ENCODE measurements at regions not wholly inside any gene's neighbourhood (a gene's known extent, or its start where the extent isn't known, plus 50 kb on each side); places are given as distances from the start of the nearest gene placed in this dataset.

GRCh38 chr6:43946641-43947363 lies 176.8 kb downstream of the VEGFA start:
- TF ChIP-seq, protein P1, sequence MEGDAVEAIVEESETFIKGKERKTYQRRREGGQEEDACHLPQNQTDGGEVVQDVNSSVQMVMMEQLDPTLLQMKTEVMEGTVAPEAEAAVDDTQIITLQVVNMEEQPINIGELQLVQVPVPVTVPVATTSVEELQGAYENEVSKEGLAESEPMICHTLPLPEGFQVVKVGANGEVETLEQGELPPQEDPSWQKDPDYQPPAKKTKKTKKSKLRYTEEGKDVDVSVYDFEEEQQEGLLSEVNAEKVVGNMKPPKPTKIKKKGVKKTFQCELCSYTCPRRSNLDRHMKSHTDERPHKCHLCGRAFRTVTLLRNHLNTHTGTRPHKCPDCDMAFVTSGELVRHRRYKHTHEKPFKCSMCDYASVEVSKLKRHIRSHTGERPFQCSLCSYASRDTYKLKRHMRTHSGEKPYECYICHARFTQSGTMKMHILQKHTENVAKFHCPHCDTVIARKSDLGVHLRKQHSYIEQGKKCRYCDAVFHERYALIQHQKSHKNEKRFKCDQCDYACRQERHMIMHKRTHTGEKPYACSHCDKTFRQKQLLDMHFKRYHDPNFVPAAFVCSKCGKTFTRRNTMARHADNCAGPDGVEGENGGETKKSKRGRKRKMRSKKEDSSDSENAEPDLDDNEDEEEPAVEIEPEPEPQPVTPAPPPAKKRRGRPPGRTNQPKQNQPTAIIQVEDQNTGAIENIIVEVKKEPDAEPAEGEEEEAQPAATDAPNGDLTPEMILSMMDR (conservative IDR thresholded peaks at IDR 0.05), result no peak
- H3K4me3 Mint-ChIP-seq, result no peak overlapping the region

More at GRCh38 chr6:43946641-43947363, 176.8 kb downstream of the VEGFA start:
- Histone ChIP-seq H3K18ac (ENCODE audit: insufficient read length, low read depth, low read length) (no peak overlapping the region), H3T11ph (ENCODE audit: low read length) (no peak overlapping the region), H2BK120ac (ENCODE audit: low read depth, low read length, poor library complexity, severe bottlenecking) (no peak overlapping the region), H3K9ac (ENCODE audit: extremely low read depth, insufficient read length, low read length) (no peak overlapping the region), H4K20me1 (ENCODE audit: control insufficient read depth, insufficient read depth, insufficient read length) (no peaks in the 10 kb centered on the region), H2BK12ac (ENCODE audit: insufficient read length, low read depth, low read length) (no peak overlapping the region), H2BK15ac (ENCODE audit: low read depth, low read length) (no peak overlapping the region), H3K9me3 (ENCODE audit: control insufficient read depth, low read depth, low read length) (no peaks in the 10 kb centered on the region), H4K91ac (ENCODE audit: insufficient read length, low read depth, low read length) (no peak overlapping the region), H3K79me2 (ENCODE audit: insufficient read depth, low read length) (no peaks in the 10 kb centered on the region), H3K27ac (ENCODE audit: insufficient read length, low read depth, low read length) (no peak overlapping the region), H3K4me1 (ENCODE audit: insufficient read depth, low read length) (no peaks in the 10 kb centered on the region), H3K14ac (ENCODE audit: insufficient read depth, low read length) (no peak overlapping the region), H4K5ac (ENCODE audit: insufficient read length, low read depth, low read length) (no peak overlapping the region), H3K4me2 (ENCODE audit: insufficient read depth, insufficient read length, low read length) (no peak overlapping the region), H2BK20ac (ENCODE audit: low read depth, low read length, poor library complexity, severe bottlenecking) (no peak overlapping the region), H4K8ac (replicated peaks; ENCODE audit: insufficient read length, low read depth, low read length) (no peak overlapping the region), H3K4ac (ENCODE audit: low read depth, low read length) (no peak overlapping the region), H3K23me2 (ENCODE audit: insufficient read length, low read depth, low read length, poor library complexity, severe bottlenecking) (no peaks in the 10 kb centered on the region), H3K27me3 (ENCODE audit: insufficient read depth, low read length) (no peaks in the 10 kb centered on the region), H3K56ac (ENCODE audit: insufficient read length, low read depth, low read length) (no peak overlapping the region), H3K79me1 (ENCODE audit: insufficient read depth, low read depth, low read length, poor library complexity, severe bottlenecking) (no peaks in the 10 kb centered on the region), H2AFZ (ENCODE audit: low read length) (no peak overlapping the region), H2BK5ac (ENCODE audit: insufficient read length, low read length) (no peak overlapping the region), H3K23ac (ENCODE audit: insufficient read length, low read depth, low read length) (no peak overlapping the region), H2AK5ac (ENCODE audit: insufficient read length, low read length) (no peak overlapping the region)
- no peak for DNase-seq
- Mint-ChIP-seq H3K27me3 (ENCODE audit: low read depth) (no peaks in the 10 kb centered on the region; the same call in 1 of the 2 replicates), H3K27ac (no peak overlapping the region), H3K36me3 (ENCODE audit: insufficient read depth in 1 of 3, low read depth in 3 of 3) (peaks cover 0 to 4% (median 0%) of the 10 kb centered on the region in 3 experiments; a peak in 2 of 7 replicates), H3K4me1 (peaks cover 12 to 31% of the 10 kb centered on the region in 2 experiments), H3K9me3 (peaks cover 0 to 3% of the 10 kb centered on the region in 2 experiments; a peak in 3 of 5 replicates)
- WGBS (ENCODE audit: extremely low coverage, insufficient read length, low lambda C conversion rate), result no CpG with 5 or more reads among the region's 4 CpGs
